Coronary artery (tissue), 2 donors: ENCODE measurements at regions not wholly inside any gene's neighbourhood (a gene's known extent, or its start where the extent isn't known, plus 50 kb on each side); places are given as distances from the start of the nearest gene placed in this dataset.

Experiments
- DNase-seq: peaks from one replicate; pipeline ENCODE4 v3.0.0-alpha.2; 2017; ENCODE audit warnings: low spot score
- H3K27ac ChIP-seq, 2 donors: fragments of 200-600 bp; sonication (generic); one replicate each; pipeline ENCODE4 v1.5.1; 2016 to 2019
- H3K4me3 ChIP-seq: fragments of 200-600 bp; sonication (generic); 2 replicates; pipeline ENCODE4 v1.5.1; 2016; ENCODE audit warnings: mild to moderate bottlenecking, moderate library complexity
- TF ChIP-seq, protein P1 (sequence below): fragments of 200-600 bp; sonication (generic); IDR thresholded peaks from one replicate; pipeline ENCODE4 v1.5.1; 2019; ENCODE audit warnings: antibody characterized with exemption

- Histone ChIP-seq H3K27ac (no peak overlapping the region), H3K4me3 (no peak overlapping the region)
- no peak for DNase-seq
- TF ChIP-seq, protein P1, sequence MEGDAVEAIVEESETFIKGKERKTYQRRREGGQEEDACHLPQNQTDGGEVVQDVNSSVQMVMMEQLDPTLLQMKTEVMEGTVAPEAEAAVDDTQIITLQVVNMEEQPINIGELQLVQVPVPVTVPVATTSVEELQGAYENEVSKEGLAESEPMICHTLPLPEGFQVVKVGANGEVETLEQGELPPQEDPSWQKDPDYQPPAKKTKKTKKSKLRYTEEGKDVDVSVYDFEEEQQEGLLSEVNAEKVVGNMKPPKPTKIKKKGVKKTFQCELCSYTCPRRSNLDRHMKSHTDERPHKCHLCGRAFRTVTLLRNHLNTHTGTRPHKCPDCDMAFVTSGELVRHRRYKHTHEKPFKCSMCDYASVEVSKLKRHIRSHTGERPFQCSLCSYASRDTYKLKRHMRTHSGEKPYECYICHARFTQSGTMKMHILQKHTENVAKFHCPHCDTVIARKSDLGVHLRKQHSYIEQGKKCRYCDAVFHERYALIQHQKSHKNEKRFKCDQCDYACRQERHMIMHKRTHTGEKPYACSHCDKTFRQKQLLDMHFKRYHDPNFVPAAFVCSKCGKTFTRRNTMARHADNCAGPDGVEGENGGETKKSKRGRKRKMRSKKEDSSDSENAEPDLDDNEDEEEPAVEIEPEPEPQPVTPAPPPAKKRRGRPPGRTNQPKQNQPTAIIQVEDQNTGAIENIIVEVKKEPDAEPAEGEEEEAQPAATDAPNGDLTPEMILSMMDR = no peak
Observed at GRCh38 chr3:193932576-193932975, 203.4 kb upstream of the HES1 start.

GRCh38 chr3:193933451-193933850 is 202.5 kb upstream of the HES1 start:
- no peak for DNase-seq
- Histone ChIP-seq H3K27ac (no peak overlapping the region), H3K4me3 (no peak overlapping the region)
- TF ChIP-seq, protein P1 = no peak

DNA sequence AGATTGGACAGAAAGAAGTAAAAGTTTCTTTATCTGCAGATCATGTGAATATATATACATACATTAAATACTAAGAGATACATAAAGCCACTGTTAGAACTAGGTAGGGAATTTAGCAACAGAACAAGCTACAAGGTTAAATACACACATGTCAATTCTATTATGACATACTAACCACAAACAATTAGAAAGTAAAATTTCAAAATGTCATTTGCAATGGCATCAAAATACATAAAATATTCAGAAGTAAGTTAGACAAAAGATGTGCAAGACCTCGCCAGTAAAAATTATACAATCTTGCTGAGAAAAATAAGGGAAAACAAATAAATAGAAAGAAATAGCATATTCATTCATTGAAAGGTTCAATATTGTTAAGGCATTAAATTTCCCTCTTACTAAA is 200.0 kb upstream of the HES1 start:
- Histone ChIP-seq H3K27ac (no peak overlapping the region), H3K4me3 (no peak overlapping the region)
- DNase-seq = no peak
- TF ChIP-seq, protein P1 = no peak

GRCh38 chr3:193938613-193939012 is 197.3 kb upstream of the HES1 start:
- Histone ChIP-seq H3K4me3 (no peak overlapping the region), H3K27ac (no peak overlapping the region)
- TF ChIP-seq, protein P1 = no peak
- DNase-seq = no peak

GRCh38 chr3:193939527-193939926 is 196.4 kb upstream of the HES1 start:
- no peak for DNase-seq
- Histone ChIP-seq H3K4me3 (no peak overlapping the region), H3K27ac (no peak overlapping the region)
- TF ChIP-seq, protein P1 = no peak

GRCh38 chr3:193940526-193940925 is 195.4 kb upstream of the HES1 start:
- no peak overlapping the region for H3K27ac ChIP-seq
- DNase-seq = no peak
- H3K4me3 ChIP-seq = no peak overlapping the region
- TF ChIP-seq, protein P1 = no peak

GRCh38 chr3:193941486-193941885 is 194.5 kb upstream of the HES1 start:
- no peak for DNase-seq
- TF ChIP-seq, protein P1 = no peak
- Histone ChIP-seq H3K4me3 (no peak overlapping the region), H3K27ac (no peak overlapping the region)
